ENCODE measurements at regions not wholly inside any gene's neighbourhood (a gene's known extent, or its start where the extent isn't known, plus 50 kb on each side); places are given as distances from the start of the nearest gene placed in this dataset.
A peak's percentile ranks its signal among the peaks of the same experiment; 100 is the strongest.
"Not testable (repeated sequence)": the region's sequence is repeated elsewhere in the genome, so short reads cannot be mapped to it uniquely, and the experiment has no call there.

GRCh38 chr5:34096033-34096432, 53.0 kb upstream of the C1QTNF3 start:
- H3K27me3 ChIP-seq (ENCODE audit: control insufficient read depth, insufficient read depth, low read length); H3K36me3 ChIP-seq (ENCODE audit: control insufficient read depth, insufficient read depth, low read length); H3K4me3 ChIP-seq (ENCODE audit: low read depth, low read length); POLR2A ChIA-PET; CTCF ChIA-PET; DNase-seq (ENCODE audit: low read depth): not testable (repeated sequence)

GRCh38 chr5:34099891-34100290, 56.9 kb upstream of the C1QTNF3 start:
- H3K4me3 ChIP-seq (ENCODE audit: low read depth, low read length); POLR2A ChIA-PET; H3K27me3 ChIP-seq (ENCODE audit: control insufficient read depth, insufficient read depth, low read length); CTCF ChIA-PET; H3K36me3 ChIP-seq (ENCODE audit: control insufficient read depth, insufficient read depth, low read length); DNase-seq (ENCODE audit: low read depth): not testable (repeated sequence)

GRCh38 chr5:34101567-34101966, 58.6 kb upstream of the C1QTNF3 start:
- POLR2A ChIA-PET; CTCF ChIA-PET; H3K27me3 ChIP-seq (ENCODE audit: control insufficient read depth, insufficient read depth, low read length); DNase-seq (ENCODE audit: low read depth); H3K4me3 ChIP-seq (ENCODE audit: low read depth, low read length); H3K36me3 ChIP-seq (ENCODE audit: control insufficient read depth, insufficient read depth, low read length): not testable (repeated sequence)

GRCh38 chr5:34108897-34109296, 65.9 kb upstream of the C1QTNF3 start:
- DNase-seq (ENCODE audit: low read depth); CTCF ChIA-PET; POLR2A ChIA-PET; H3K4me3 ChIP-seq (ENCODE audit: low read depth, low read length); H3K36me3 ChIP-seq (ENCODE audit: control insufficient read depth, insufficient read depth, low read length); H3K27me3 ChIP-seq (ENCODE audit: control insufficient read depth, insufficient read depth, low read length): not testable (repeated sequence)

- H3K27me3 ChIP-seq (ENCODE audit: control insufficient read depth, insufficient read depth, low read length); H3K4me3 ChIP-seq (ENCODE audit: low read depth, low read length); DNase-seq (ENCODE audit: low read depth); H3K36me3 ChIP-seq (ENCODE audit: control insufficient read depth, insufficient read depth, low read length); CTCF ChIA-PET; POLR2A ChIA-PET: not testable (repeated sequence)
Observed at GRCh38 chr5:34124280-34124679, 81.3 kb upstream of the C1QTNF3 start.

- DNase-seq (ENCODE audit: low read depth); H3K27me3 ChIP-seq (ENCODE audit: control insufficient read depth, insufficient read depth, low read length); H3K36me3 ChIP-seq (ENCODE audit: control insufficient read depth, insufficient read depth, low read length); H3K4me3 ChIP-seq (ENCODE audit: low read depth, low read length); CTCF ChIA-PET; POLR2A ChIA-PET: not testable (repeated sequence)
Observed at GRCh38 chr5:34125354-34125753, 82.3 kb upstream of the C1QTNF3 start.

GRCh38 chr5:34126741-34127140, 83.7 kb upstream of the C1QTNF3 start:
- H3K4me3 ChIP-seq (ENCODE audit: low read depth, low read length); H3K27me3 ChIP-seq (ENCODE audit: control insufficient read depth, insufficient read depth, low read length); CTCF ChIA-PET; POLR2A ChIA-PET; H3K36me3 ChIP-seq (ENCODE audit: control insufficient read depth, insufficient read depth, low read length); DNase-seq (ENCODE audit: low read depth): not testable (repeated sequence)

- POLR2A ChIA-PET, result not testable (repeated sequence)
Observed at GRCh38 chr5:34127818-34128217, 84.8 kb upstream of the C1QTNF3 start.

GRCh38 chr5:34128890-34129289, 85.9 kb upstream of the C1QTNF3 start:
- H3K36me3 ChIP-seq (ENCODE audit: control insufficient read depth, insufficient read depth, low read length); H3K27me3 ChIP-seq (ENCODE audit: control insufficient read depth, insufficient read depth, low read length); POLR2A ChIA-PET; CTCF ChIA-PET; H3K4me3 ChIP-seq (ENCODE audit: low read depth, low read length); DNase-seq (ENCODE audit: low read depth): not testable (repeated sequence)

More at GRCh38 chr5:34127818-34128217, 84.8 kb upstream of the C1QTNF3 start:
- DNase-seq (ENCODE audit: low read depth); H3K36me3 ChIP-seq (ENCODE audit: control insufficient read depth, insufficient read depth, low read length); H3K4me3 ChIP-seq (ENCODE audit: low read depth, low read length); H3K27me3 ChIP-seq (ENCODE audit: control insufficient read depth, insufficient read depth, low read length); CTCF ChIA-PET: not testable (repeated sequence)

- H3K27me3 ChIP-seq (ENCODE audit: control insufficient read depth, insufficient read depth, low read length); H3K4me3 ChIP-seq (ENCODE audit: low read depth, low read length); POLR2A ChIA-PET; CTCF ChIA-PET; H3K36me3 ChIP-seq (ENCODE audit: control insufficient read depth, insufficient read depth, low read length); DNase-seq (ENCODE audit: low read depth): not testable (repeated sequence)
Observed at GRCh38 chr5:34154988-34155387, 112.0 kb upstream of the C1QTNF3 start.

- H3K27me3 ChIP-seq (ENCODE audit: control insufficient read depth, insufficient read depth, low read length); POLR2A ChIA-PET; H3K36me3 ChIP-seq (ENCODE audit: control insufficient read depth, insufficient read depth, low read length); H3K4me3 ChIP-seq (ENCODE audit: low read depth, low read length): not testable (repeated sequence)
- CTCF ChIA-PET, result interaction anchor here (0.6 kb wide), 1 partner anchor 1165 kb away, joined by 3 read pairs; no protein-coding TSS in a partner anchor
- peak; percentile 46 for DNase-seq (ENCODE audit: low read depth)
Observed at GRCh38 chr5:34156703-34157414, 113.8 kb upstream of the C1QTNF3 start.

- POLR2A ChIA-PET; DNase-seq (ENCODE audit: low read depth): not testable (repeated sequence)
Observed at GRCh38 chr5:34160904-34161303, 117.9 kb upstream of the C1QTNF3 start.

GRCh38 chr5:34171398-34171797, 128.4 kb upstream of the C1QTNF3 start:
- CTCF ChIA-PET, POLR2A ChIA-PET: not testable (repeated sequence)

More at GRCh38 chr5:34160904-34161303, 117.9 kb upstream of the C1QTNF3 start:
- CTCF ChIA-PET; H3K27me3 ChIP-seq (ENCODE audit: control insufficient read depth, insufficient read depth, low read length); H3K4me3 ChIP-seq (ENCODE audit: low read depth, low read length); H3K36me3 ChIP-seq (ENCODE audit: control insufficient read depth, insufficient read depth, low read length): not testable (repeated sequence)

More at GRCh38 chr5:34171398-34171797, 128.4 kb upstream of the C1QTNF3 start:
- not testable (repeated sequence) for H3K27me3 ChIP-seq (ENCODE audit: control insufficient read depth, insufficient read depth, low read length); H3K4me3 ChIP-seq (ENCODE audit: low read depth, low read length); H3K36me3 ChIP-seq (ENCODE audit: control insufficient read depth, insufficient read depth, low read length); DNase-seq (ENCODE audit: low read depth)

Data from BJ (cell line).